Left lung (tissue), 4 donors: ENCODE measurements at regions not wholly inside any gene's neighbourhood (a gene's known extent, or its start where the extent isn't known, plus 50 kb on each side); places are given as distances from the start of the nearest gene placed in this dataset.
A peak's percentile ranks its signal among the peaks of the same experiment; 100 is the strongest.

Experiments
- ATAC-seq: fragments of 200-7000 bp; cut with Tn5 transposase; one replicate; pipeline ENCODE4 v1.9.1; 2020; ENCODE audit warnings: moderate library complexity
- DNase-seq, 4 donors: peaks; one replicate each; pipeline ENCODE4 v3.0.0-alpha.2; 2013 to 2020
- H3K27ac ChIP-seq, 2 donors: fragments of 200-600 bp; sonication (generic) in 1 of 2; one replicate each; pipeline versions ENCODE4 v1.5.0 to v1.8.0; 2020 to 2021
- H3K27me3 ChIP-seq, 2 donors: fragments of 200-600 bp; sonication (generic) in 1 of 2; one replicate each; pipeline versions ENCODE4 v1.5.0 to v1.8.0; 2020 to 2021
- H3K36me3 ChIP-seq, 2 donors: fragments of 200-600 bp; sonication (generic) in 1 of 2; one replicate each; pipeline versions ENCODE4 v1.5.0 to v1.8.0; 2020 to 2021
- H3K4me1 ChIP-seq, 2 donors: fragments of 200-600 bp; one replicate each; pipeline ENCODE4 v1.8.0; 2021
- H3K4me3 ChIP-seq, 2 donors: fragments of 200-600 bp; sonication (generic) in 1 of 2; one replicate each; pipeline versions ENCODE4 v1.5.0 to v1.8.0; 2020 to 2021; ENCODE audit warnings: mild to moderate bottlenecking in 1 of 2
- H3K9me3 ChIP-seq, 2 donors: fragments of 200-600 bp; sonication (generic) in 1 of 2; one replicate each; pipeline versions ENCODE4 v1.5.0 to v1.8.0; 2020 to 2021
- intact Hi-C, 2 donors: fragments of 100-400 bp; cut with DNase I; formaldehyde crosslinking; loops; one replicate each; pipeline versions ENCODE4 v1.11.2 to v1.14.2; 2022
- TF ChIP-seq, protein P1 (sequence below), 2 donors: fragments of 200-600 bp; sonication (generic) in 1 of 2; IDR thresholded peaks; one replicate each; pipeline versions ENCODE4 v1.5.0 to v1.8.0; 2021; ENCODE audit warnings: antibody characterized with exemption in 2 of 2
- donor health status: DM: no; HTN: yes; CAD: no.
- donor health status: DM: no; HTN: no; CAD: no.

- Histone ChIP-seq H3K27me3 (no peaks in the 10 kb centered on the region), H3K36me3 (peaks cover 0 to 28% of the 10 kb centered on the region in 2 donors), H3K27ac (no peak overlapping the region), H3K4me3 (no peak overlapping the region), H3K4me1 (no peaks in the 10 kb centered on the region), H3K9me3 (no peaks in the 10 kb centered on the region)
- intact Hi-C loops, result no loop called here
- ATAC-seq (no peak), DNase-seq (no peak)
- TF ChIP-seq, protein P1, sequence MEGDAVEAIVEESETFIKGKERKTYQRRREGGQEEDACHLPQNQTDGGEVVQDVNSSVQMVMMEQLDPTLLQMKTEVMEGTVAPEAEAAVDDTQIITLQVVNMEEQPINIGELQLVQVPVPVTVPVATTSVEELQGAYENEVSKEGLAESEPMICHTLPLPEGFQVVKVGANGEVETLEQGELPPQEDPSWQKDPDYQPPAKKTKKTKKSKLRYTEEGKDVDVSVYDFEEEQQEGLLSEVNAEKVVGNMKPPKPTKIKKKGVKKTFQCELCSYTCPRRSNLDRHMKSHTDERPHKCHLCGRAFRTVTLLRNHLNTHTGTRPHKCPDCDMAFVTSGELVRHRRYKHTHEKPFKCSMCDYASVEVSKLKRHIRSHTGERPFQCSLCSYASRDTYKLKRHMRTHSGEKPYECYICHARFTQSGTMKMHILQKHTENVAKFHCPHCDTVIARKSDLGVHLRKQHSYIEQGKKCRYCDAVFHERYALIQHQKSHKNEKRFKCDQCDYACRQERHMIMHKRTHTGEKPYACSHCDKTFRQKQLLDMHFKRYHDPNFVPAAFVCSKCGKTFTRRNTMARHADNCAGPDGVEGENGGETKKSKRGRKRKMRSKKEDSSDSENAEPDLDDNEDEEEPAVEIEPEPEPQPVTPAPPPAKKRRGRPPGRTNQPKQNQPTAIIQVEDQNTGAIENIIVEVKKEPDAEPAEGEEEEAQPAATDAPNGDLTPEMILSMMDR (IDR thresholded peaks at IDR 0.05), result no peak
Measured at GRCh38 chr1:232484856-232485255, 145.1 kb downstream of the SIPA1L2 start.

DNA sequence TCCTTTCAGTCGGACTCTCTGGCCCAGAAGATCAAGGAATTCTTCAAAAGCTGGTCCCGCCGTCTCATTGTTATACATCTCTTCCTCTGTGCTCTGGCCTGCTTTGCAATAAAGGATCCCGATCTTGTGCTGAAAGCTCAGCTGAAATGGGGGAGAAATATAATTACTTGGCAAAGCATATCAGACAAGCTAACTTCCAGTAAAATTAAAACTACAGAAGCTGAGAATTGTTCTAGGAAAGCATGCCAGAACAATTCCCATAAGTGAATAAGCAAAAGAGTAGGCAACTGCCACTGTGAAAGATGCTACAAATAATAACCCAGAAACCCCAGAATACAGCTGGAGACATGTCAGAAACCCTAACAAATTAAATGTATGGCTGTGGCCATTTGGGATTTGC is 146.1 kb downstream of the SIPA1L2 start:
- intact Hi-C loops, result no loop called here
- H3K27ac ChIP-seq, result no peak overlapping the region
- no peak for DNase-seq
- H3K4me3 ChIP-seq, result no peak overlapping the region
- H3K27me3 ChIP-seq, result no peaks in the 10 kb centered on the region
- TF ChIP-seq, protein P1 (IDR thresholded peaks at IDR 0.05), result no peak
- H3K9me3 ChIP-seq, result no peaks in the 10 kb centered on the region
- no peaks in the 10 kb centered on the region for H3K4me1 ChIP-seq
- peaks cover 0 to 35% of the 10 kb centered on the region in 2 donors for H3K36me3 ChIP-seq
- ATAC-seq, result no peak

GRCh38 chr1:232481091-232481490 is 148.8 kb downstream of the SIPA1L2 start:
- DNase-seq (no peak), ATAC-seq (no peak)
- TF ChIP-seq, protein P1 (IDR thresholded peaks at IDR 0.05), result no peak
- H3K4me1 ChIP-seq, result no peaks in the 10 kb centered on the region
- intact Hi-C loops, result no loop called here
- H3K9me3 ChIP-seq, result no peaks in the 10 kb centered on the region
- H3K36me3 ChIP-seq, result peaks cover 0 to 35% of the 10 kb centered on the region in 2 donors
- H3K4me3 ChIP-seq, result no peak overlapping the region
- H3K27me3 ChIP-seq, result no peaks in the 10 kb centered on the region
- no peak overlapping the region for H3K27ac ChIP-seq

DNA sequence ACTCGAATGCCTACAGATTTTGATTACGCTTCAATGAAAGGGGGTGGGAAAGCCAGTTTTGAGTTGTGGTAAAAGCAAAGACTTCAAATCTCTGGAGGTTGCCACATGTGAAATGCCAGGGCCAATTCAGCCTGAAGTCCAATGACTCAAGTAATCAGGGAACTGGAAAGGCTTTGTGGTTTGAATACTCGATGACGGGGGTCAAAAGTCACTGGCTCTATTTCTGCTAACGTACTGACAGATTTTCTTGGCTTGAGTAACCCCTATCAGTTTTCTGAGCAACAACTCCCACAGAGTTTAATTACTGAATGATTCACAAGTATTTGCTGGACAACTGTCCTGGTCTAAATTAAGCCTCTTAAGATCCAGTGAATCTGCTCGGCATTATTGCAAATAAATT is 152.2 kb downstream of the SIPA1L2 start:
- Histone ChIP-seq H3K36me3 (peaks cover 0 to 24% of the 10 kb centered on the region in 2 donors), H3K4me1 (no peaks in the 10 kb centered on the region), H3K27ac (no peak overlapping the region), H3K4me3 (no peak overlapping the region), H3K9me3 (no peaks in the 10 kb centered on the region), H3K27me3 (no peaks in the 10 kb centered on the region)
- DNase-seq (no peak), ATAC-seq (no peak)
- intact Hi-C loops, result no loop called here
- TF ChIP-seq, protein P1 (IDR thresholded peaks at IDR 0.05), result no peak

DNA sequence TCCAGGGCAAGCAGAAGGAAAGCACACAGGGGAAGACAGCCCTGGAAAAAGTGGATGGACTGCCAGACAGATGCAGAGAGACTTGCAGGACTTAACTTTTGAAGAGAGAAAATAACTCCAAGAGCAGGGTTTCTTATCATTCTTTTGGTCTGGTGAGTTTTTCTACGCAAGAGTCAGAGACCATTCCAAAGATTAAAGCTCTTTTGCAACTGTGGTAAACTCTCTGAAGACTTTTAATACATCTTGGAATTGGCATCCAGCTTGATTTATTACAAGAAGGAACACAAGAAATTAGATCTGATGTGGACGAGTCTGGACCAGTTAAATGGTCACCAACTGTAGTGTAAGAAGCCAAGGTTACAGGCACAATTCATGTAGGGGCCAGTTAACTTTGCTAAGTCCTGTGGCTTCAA is 153.4 kb downstream of the SIPA1L2 start:
- no peak overlapping the region for H3K4me3 ChIP-seq

More for the DNA sequence above, 153.4 kb downstream of the SIPA1L2 start:
- DNase-seq (no peak), ATAC-seq (no peak)
- Histone ChIP-seq H3K9me3 (no peaks in the 10 kb centered on the region), H3K4me1 (no peaks in the 10 kb centered on the region), H3K27me3 (no peaks in the 10 kb centered on the region), H3K36me3 (peaks cover 0 to 12% of the 10 kb centered on the region in 2 donors), H3K27ac (peak overlapping the region in 1 of 2 donors; percentile 2)
- intact Hi-C loops, result no loop called here
- TF ChIP-seq, protein P1 (IDR thresholded peaks at IDR 0.05), result no peak
